HPDE6-E6E7 (cell line): ENCODE measurements at regions not wholly inside any gene's neighbourhood (a gene's known extent, or its start where the extent isn't known, plus 50 kb on each side); places are given as distances from the start of the nearest gene placed in this dataset.

Experiments used
- DNase-seq: peaks from one replicate; pipeline ENCODE4 v3.0.0; 2011; ENCODE audit warnings: missing footprints; ENCODE audit errors: extremely low spot score

DNA sequence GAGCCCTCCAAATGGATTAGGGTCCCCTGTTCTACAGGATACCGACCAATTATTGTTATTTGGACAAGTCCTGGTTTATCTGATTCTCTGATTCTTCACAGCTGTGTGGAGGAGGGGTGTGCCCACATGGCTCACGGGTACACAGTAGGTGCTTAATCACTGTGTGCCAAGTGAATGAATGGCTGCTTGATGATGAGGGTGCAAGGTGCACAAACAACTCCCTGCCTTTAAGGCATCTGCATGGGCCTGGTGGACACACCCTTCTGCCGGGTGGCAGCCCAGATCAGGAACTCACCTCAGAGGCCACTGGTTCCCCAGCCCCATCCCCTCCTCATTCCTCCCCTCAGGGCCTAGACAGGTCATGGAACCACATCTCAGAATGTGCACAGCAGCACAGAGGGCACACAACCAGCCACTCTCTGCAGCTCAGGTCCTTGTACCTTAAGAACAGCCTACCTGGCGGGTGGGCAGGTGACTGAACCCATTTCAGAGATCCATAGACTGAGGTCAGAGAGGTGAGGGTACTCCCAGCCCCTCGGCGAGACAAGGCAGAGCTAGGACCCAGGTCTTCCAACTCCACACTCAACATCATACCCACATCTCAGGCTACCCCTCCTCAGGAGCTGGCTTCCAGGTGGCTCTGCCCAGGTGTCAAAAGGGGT lies 50.3 kb downstream of the SHANK2 start:
- no peak for DNase-seq

DNA sequence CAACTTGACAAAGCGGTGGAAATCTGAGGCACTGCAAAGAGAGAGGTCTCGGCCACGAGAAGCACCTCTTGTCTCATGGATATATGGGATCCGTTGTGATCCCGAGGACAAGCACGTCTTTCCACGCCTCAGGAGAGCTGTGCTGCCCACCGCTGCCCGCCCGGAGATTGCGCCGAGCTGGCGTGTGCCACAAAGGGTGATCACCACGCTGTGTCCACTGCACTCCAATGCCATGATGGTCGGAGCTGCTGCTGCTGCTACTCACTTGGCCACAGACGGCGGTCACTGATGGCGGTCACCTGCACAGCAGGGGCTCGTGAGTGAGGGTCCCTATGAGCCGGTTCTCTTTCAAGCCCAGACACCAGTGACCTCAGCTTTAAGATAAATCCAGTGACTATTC lies 51.1 kb downstream of the SHANK2 start:
- no peak for DNase-seq

- DNase-seq: no peak
These were observed 51.6 kb downstream of the SHANK2 start for GRCh38 chr11:71200761-71201160.

- no peak for DNase-seq
These were observed 52.1 kb downstream of the SHANK2 start for GRCh38 chr11:71200172-71200716.

DNA sequence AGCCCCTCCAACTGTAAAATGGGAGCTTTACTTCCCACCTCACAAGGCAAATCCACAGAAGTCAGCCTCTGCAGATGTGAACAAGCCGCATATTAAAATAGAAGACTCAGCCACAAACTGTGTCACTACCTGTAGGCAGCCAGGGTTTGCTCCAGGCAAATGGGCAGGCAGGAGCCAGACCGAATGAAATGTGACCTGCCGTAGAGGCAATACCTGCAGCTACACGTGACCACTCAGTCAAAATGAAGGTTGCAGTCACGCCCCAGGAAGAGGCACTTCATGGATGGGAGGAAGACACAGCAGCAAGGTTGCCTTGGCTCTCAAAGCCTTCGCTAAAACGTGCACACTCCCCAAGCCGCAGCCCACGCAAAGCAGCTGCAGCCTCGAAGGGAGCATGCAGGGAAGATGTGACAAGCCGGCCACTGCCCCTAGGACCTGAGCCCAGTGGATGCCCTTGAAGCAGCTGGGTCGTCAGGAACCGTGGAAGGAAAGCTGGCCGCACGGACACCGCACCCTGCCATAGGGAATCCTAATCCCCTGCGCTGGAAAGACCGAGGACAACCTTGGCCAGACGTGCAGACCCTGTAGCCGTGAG lies 53.1 kb downstream of the SHANK2 start:
- DNase-seq: no peak

DNA sequence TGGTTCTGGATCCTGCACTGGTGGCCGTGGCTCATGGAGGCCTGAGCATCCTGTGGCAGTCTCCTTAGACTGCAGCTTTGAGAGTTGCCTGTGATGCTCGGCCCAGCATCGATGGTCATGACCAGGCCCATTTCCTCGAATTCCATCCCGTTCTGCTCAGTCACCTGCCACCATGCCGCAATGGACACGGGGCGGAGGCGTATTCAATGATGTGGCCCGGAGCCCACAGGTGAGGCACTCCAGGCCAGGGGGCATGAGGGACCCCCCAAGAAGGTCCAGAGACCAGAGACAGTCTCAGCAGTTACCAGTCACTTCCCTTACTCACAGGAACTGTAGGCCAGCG lies 53.6 kb downstream of the SHANK2 start:
- DNase-seq: no peak

DNA sequence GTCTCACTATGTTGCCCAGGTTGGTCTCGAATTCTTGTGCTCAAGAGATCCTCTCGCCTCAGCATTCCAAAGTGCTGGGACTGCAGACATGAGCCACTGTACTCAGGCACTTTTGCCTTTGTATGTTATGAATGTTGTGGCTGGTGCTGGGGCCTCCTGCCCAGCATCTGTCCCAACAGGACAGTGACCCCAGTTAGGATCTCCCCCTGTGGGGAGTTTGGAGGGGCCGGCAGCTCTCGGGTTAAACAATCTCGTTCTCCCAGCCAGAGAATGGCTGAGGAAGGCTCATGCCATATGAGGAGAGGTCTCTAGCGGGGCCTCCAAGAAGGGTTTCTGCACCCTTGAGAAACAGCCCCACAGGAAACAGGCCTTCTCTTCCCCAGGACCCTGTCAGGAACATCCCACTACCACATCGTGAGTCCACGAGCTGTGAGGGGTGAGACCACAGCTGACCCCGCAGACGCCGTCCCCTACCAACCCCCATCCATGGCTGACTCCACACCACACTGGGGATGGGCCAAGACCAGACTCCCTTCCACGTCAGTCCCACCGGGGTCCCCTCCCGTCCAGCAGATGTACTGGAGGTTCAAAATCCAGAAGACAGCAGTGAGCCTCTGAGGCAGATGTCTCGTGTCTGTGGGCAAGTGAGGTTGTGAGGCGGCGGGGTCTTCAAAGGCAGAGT lies 54.1 kb downstream of the SHANK2 start:
- DNase-seq: no peak

DNA sequence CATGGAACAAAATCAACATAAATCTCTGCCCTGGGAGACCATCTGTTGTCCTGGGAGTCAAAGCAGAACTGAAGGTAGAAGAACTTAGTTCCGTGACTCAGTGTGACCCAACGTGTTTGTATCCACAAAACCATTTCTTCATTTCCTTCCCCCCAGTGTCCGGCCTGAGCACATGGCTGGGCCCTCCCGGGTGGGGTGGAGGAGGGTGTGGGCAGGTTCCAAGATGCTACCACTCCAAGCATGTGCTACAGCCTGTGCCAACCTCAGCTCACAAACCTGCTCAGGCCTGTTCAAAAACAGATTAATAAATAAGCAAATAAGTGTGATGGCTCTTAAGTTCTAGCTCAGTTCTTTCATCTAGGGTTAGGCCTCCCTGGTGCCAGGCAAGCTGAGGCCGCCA lies 55.3 kb downstream of the SHANK2 start:
- DNase-seq: no peak

DNA sequence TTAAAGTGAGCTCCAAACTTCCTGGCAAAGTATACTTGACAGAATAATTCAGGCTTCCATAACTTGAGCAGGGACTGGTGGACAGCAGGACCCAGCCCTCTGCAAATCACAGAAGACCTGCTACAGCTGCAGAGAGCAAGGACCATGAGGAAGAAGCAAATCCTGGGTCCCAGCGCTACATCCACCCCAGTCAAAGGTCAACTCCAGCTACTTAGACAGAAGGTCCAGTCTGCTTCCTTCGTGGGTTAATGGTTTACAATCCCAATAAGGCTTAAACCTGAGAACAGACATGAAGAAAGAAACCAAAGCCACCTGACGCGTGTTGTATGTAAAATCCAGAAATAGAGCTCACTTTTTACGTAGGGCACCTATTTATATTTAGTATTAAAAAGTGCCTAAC lies 57.7 kb downstream of the SHANK2 start:
- no peak for DNase-seq

DNA sequence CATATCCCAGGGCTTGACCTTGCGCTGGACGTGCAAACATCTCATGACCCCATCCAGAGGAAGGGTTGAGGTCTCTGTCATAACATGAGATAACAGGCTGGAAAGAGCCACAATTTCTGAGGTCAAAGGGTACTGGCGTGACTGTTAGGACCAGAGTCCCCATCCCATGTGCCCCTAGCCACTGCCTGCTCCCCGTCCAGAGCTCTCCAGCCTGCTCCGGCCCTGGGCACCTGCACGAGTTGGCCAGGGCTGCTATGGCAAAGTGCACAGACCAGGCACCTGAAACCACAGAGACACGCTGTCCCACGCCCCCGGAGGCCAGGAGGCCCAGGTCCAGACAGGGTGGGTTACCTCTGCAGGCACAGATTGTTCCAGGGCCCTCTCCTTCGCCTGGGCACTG lies 58.9 kb downstream of the SHANK2 start:
- DNase-seq: no peak

DNA sequence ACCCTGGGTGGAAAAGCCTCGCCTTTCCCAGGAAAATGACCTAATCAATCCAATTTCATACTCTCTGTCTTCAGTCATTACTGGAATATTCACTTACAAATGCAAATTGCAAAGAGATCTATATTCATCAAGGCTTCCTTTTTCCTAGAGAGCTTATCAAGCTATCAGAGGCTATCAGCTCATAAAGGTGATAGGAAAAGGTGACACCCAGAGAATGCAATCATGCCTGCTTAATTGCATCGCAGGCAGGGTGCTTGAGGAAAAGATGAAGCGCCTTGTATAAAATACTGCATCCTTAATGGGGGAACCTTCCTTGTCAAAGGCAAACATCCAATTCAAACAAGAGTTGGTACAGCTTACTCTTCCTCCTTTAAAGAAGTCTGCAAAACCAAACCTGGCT lies 59.7 kb downstream of the SHANK2 start:
- DNase-seq: no peak

DNA sequence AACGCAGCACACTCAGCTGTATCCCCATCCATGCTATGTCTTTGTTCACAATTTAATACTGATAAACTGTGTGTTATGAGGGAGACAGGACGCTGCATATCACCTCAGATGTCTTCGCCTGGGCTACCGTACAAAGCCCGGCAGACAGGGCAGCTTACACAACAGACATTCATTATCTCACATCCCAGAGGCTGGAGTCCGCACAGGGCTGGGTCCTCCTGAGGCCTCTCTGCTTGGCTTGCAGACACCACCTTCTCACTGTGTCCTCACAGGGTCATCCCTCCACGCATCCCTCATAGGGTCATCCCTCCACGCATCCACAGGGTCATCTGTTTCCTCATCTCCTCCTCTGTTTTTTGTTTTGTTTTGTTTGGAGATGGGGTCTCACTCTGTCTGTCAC lies 61.2 kb downstream of the SHANK2 start:
- DNase-seq: no peak

DNA sequence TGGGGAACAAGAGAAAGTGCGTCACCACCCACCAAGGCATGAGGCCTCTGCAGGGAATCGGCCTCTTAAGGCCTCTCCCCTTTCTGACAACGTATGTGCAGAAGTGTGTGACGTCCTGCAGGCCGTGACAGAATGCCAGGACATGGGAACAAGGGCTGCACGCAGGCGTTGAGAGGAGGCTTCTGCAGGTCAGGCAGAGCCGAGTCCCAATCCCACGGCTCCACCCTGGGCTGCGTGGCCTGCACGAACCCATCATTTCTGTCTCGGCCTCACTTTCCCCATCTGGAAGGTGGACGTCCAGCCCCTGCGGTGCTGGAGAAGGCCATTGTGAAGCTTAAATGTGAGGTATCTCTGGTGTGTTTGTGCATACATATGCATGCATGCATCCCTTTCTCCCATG lies 61.8 kb downstream of the SHANK2 start:
- DNase-seq: no peak

DNA sequence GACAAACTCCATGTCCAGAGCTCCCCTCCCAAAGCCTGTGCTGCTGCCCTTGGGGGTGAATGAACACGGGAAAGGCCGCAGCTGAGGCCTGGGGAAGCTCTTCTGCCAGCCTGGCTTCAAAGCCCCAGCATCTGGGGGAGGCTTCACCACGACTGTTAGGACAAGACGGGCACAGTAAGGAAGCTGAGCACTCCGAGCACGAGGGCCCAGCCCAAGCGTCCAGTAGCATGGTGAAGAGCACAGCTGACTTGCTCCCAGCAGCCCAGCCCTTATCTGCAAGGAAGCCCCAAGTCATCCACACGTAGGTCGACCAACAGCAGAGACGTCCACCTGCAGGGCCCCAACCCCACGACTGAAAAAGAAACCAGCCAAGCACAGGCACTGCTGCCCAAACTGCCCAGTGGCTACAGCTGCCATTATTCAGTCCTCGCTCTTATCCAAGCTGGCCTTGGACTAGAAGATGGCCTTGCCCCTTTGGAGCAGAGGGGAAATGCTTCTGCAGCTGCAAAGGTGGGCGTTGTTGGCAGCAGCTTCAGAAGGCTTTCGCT lies 62.5 kb downstream of the SHANK2 start:
- DNase-seq: no peak

DNA sequence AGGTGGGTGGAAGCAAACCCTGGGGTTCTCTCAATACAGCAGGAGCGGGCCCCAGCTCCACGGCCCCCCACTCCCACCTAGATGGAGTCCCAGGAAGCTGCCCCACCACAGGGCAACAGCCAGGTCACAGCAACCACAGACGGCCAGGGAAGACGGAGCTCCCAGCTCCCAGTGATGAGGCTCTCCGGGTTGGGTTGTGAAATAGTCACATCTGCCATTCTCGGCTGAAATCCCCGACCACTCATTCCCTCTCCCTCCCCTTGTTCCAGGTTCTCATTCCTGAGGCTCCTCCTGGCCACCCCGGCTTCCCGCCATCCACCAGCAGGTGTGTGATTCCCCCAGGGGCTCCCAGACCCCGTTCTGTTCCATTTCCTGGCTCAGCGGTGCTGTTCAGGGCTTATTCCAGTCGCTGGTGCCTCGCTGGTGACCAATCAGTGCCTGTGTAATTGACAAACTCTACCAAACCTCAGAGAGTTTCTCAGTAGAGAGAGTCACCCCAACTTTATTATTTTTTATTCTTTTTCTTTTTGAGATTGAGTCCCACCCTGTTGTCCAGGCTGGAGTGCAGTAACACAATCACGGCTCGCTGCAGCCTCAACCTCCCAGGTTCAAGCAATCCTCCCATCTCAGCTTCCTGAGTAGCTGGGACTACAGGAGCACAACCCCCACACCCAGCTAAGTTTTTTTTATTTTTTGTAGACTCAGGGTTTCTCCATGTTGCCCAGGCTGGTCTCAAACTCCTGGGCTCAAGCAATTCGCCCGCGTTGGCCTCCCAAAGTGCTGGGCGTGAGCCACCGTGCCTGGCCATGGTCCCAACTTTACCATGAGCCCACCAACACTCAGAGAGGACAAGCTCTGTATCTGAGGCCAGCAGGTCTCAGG lies 63.2 kb downstream of the SHANK2 start:
- DNase-seq: no peak

DNA sequence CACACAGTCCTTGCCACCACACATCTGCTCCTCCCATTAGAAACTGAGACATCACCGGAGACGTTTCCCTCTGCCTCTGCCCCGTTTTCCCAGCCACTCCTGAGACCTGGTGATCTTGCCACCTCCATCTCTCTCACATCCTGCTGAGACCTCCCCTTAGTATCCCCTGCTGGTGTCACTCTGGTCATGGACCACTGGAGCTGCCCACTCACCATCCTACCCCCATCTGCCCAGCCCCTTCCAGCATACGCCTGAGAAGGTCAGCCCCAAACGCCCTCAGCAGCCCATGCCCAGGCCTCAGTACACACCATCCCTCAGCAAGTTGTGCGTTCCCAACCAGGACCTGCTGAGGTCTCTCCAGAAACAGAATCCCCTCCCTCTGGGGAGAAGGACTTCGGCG lies 64.3 kb downstream of the SHANK2 start:
- no peak for DNase-seq

- no peak for DNase-seq
These were observed 65.6 kb downstream of the SHANK2 start for GRCh38 chr11:71186806-71187205.

DNA sequence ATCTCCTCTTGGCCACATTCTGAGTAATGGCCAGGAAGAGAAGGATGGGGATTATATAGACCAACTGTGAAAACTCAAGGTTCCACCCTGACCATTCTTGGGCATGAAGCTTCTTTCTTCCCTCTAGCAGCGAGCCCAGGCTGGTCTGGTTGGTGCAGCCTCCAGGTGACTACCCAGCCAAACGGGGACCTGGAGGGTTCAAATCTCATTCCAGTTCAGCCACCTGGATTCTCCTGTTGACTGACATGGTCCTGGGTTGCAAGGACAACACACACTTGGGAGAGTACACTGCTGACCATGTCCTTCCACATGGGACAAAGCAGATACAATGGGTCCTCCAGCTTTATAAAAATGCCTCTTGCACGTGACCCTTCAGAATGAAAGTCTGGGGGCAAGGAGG lies 67.0 kb downstream of the SHANK2 start:
- no peak for DNase-seq

- DNase-seq: no peak
These were observed 67.8 kb downstream of the SHANK2 start for GRCh38 chr11:71184421-71185210.

DNA sequence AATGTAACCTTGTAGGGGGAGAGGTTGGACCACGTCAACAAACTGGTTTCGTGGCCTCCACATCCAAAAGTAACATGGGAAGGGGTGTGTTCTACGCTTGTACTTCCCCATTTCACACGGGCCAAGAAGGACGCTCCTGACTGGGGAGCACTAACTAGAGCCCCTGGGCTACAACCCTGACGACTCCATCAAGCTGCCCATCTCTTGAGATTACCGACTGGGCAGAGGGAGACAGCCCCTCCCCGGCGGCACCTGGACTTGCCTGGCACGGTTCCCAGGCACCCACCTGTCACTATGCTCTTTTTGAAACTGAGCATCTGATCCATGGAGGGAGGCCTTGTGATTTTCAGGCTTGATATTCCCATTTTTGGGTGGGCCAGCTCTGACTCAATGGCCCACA lies 68.5 kb downstream of the SHANK2 start:
- no peak for DNase-seq
